ENCODE measurements at regions not wholly inside any gene's neighbourhood (a gene's known extent, or its start where the extent isn't known, plus 50 kb on each side); places are given as distances from the start of the nearest gene placed in this dataset.

- no peak for TF ChIP-seq ZFP1 (CRISPR knock-in tag; IDR thresholded peaks at IDR 0.05)
- TF ChIP-seq ZNF331 (CRISPR knock-in tag; IDR thresholded peaks at IDR 0.05) = no peak
- TF ChIP-seq ZNF770 (CRISPR knock-in tag; IDR thresholded peaks at IDR 0.05) = no peak
- TF ChIP-seq ARID2 (CRISPR knock-in tag; IDR thresholded peaks at IDR 0.05; ENCODE audit: borderline replicate concordance) = no peak
- TF ChIP-seq HMGXB4 (CRISPR knock-in tag; IDR thresholded peaks at IDR 0.05; ENCODE audit: borderline replicate concordance in 1 of 2, low read depth in 1 of 2) = no peak
- TF ChIP-seq NFE2L1 (CRISPR knock-in tag; IDR thresholded peaks at IDR 0.05; ENCODE audit: borderline replicate concordance) = no peak
- no peak for TF ChIP-seq TCF7L2 (IDR thresholded peaks at IDR 0.05; ENCODE audit: low read depth, low read length)
- no peak for TF ChIP-seq CBFB (CRISPR knock-in tag; IDR thresholded peaks at IDR 0.05)
- TF ChIP-seq ELK4 (CRISPR knock-in tag; IDR thresholded peaks at IDR 0.05; ENCODE audit: borderline replicate concordance) = no peak
- no peak for TF ChIP-seq ZNF3 (CRISPR knock-in tag; IDR thresholded peaks at IDR 0.05)
- no peak for TF ChIP-seq KLF9 (CRISPR knock-in tag; IDR thresholded peaks at IDR 0.05; ENCODE audit: low read depth)
- no peak for TF ChIP-seq ZNF607 (CRISPR knock-in tag; IDR thresholded peaks at IDR 0.05; ENCODE audit: borderline replicate concordance)
- TF ChIP-seq PAWR (CRISPR knock-in tag; IDR thresholded peaks at IDR 0.05; ENCODE audit: borderline replicate concordance) = no peak
- TF ChIP-seq GMEB2 (CRISPR knock-in tag; IDR thresholded peaks at IDR 0.05; ENCODE audit: low read depth) = no peak
- no peak; the same call in 1 of the 2 replicates for TF ChIP-seq ZFP91 (CRISPR knock-in tag; IDR thresholded peaks at IDR 0.05; ENCODE audit: borderline replicate concordance)
- no peak for TF ChIP-seq DNMT1 (CRISPR knock-in tag; IDR thresholded peaks at IDR 0.05)
- TF ChIP-seq ZNF772 (CRISPR knock-in tag; IDR thresholded peaks at IDR 0.05) = no peak
Measured at GRCh38 chr1:181166377-181167196, 78.1 kb downstream of the IER5 start (continued).
